IMR-90 (cell line): ENCODE measurements at regions not wholly inside any gene's neighbourhood (a gene's known extent, or its start where the extent isn't known, plus 50 kb on each side); places are given as distances from the start of the nearest gene placed in this dataset.

ENCODE experiments used
- ATAC-seq: fragments of 200-7000 bp; cut with Tn5 transposase; 2 replicates; pipeline ENCODE4 v1.9.1; 2020; ENCODE audit warnings: low read depth, mild to moderate bottlenecking, moderate library complexity
- BruUV-seq: library from RNA; stranded (reverse); fragments of 400-500 nt; replicated peaks from 2 replicates; lab custom pipeline; 2021; lab: Mats Ljungman, UMichigan
- CTCF ChIA-PET: fragments of 300-600 bp; formaldehyde crosslinking; extraction: SDS; loops from one replicate; lab custom pipeline; 2021; ENCODE audit warnings: antibody characterized with exemption; lab: Yijun Ruan, JAX
- POLR2A ChIA-PET: fragments of 300-600 bp; sonication (Branson Sonifier 250); formaldehyde crosslinking; loops from one replicate; lab custom pipeline; 2022; ENCODE audit warnings: antibody characterized with exemption; ENCODE audit not compliant: unreplicated experiment; lab: Charles Lee
- DNase-seq: peaks from one replicate; pipeline ENCODE4 v3.0.0; 2013
- H2AFZ ChIP-seq: replicated peaks from 2 replicates; pipeline ENCODE3; 2013; ENCODE audit warnings: low read length, mild to moderate bottlenecking; ENCODE audit not compliant: poor library complexity
- H2AK5ac ChIP-seq: 2 replicates; pipeline ENCODE4 v1.6.1; 2013; ENCODE audit warnings: low read depth, low read length, inconsistent platforms
- H2AK9ac ChIP-seq: replicated peaks from 2 replicates; pipeline ENCODE3; 2013; ENCODE audit warnings: mild to moderate bottlenecking, low read depth, low read length, moderate library complexity; ENCODE audit not compliant: poor library complexity
- H2BK120ac ChIP-seq: 2 replicates; pipeline ENCODE4 v1.6.1; 2013; ENCODE audit warnings: low read depth, low read length, inconsistent platforms
- H2BK15ac ChIP-seq: 3 replicates; pipeline ENCODE4 v1.6.1; 2013; ENCODE audit warnings: low read depth, low read length, inconsistent platforms
- H2BK20ac ChIP-seq: 2 replicates; pipeline ENCODE4 v1.6.1; 2013; ENCODE audit warnings: low read depth, mild to moderate bottlenecking, inconsistent platforms, low read length, moderate library complexity
- H2BK5ac ChIP-seq: 2 replicates; pipeline ENCODE4 v1.6.1; 2013; ENCODE audit warnings: mild to moderate bottlenecking, low read depth, low read length, inconsistent platforms; ENCODE audit not compliant: poor library complexity, severe bottlenecking
- H3K14ac ChIP-seq: replicated peaks from 2 replicates; pipeline ENCODE4 v1.6.1; 2013; ENCODE audit warnings: low read depth, low read length, inconsistent platforms
- H3K18ac ChIP-seq: 2 replicates; pipeline ENCODE4 v1.6.1; 2013; ENCODE audit warnings: low read depth, low read length, control low read depth
- H3K23ac ChIP-seq: 2 replicates; pipeline ENCODE4 v1.6.1; 2013; ENCODE audit warnings: low read depth, low read length, inconsistent platforms
- H3K27ac ChIP-seq: 2 replicates; pipeline ENCODE4 v1.5.1; 2013; ENCODE audit warnings: mild to moderate bottlenecking, control low read depth, low read length; ENCODE audit not compliant: insufficient read depth
- H3K27me3 ChIP-seq: 2 replicates; pipeline ENCODE4 v1.6.1; 2013; ENCODE audit warnings: low read length; ENCODE audit not compliant: control insufficient read depth, insufficient read depth
- H3K36me3 ChIP-seq: 2 replicates; pipeline ENCODE4 v1.6.1; 2013; ENCODE audit warnings: low read length, mixed read lengths; ENCODE audit not compliant: control insufficient read depth, insufficient read depth
- H3K4ac ChIP-seq: 2 replicates; pipeline ENCODE4 v1.6.1; 2013; ENCODE audit warnings: low read depth, low read length, inconsistent platforms
- H3K4me1 ChIP-seq: 2 replicates; pipeline ENCODE4 v1.6.1; 2013; ENCODE audit warnings: low read length, mixed read lengths; ENCODE audit not compliant: control insufficient read depth, insufficient read depth
- H3K4me2 ChIP-seq: 2 replicates; pipeline ENCODE4 v1.6.1; 2013; ENCODE audit warnings: low read depth, mild to moderate bottlenecking, control low read depth, low read length, moderate library complexity
- H3K4me3 ChIP-seq: 2 replicates; pipeline ENCODE4 v1.5.1; 2013; ENCODE audit warnings: low read depth, mild to moderate bottlenecking, control low read depth, low read length, moderate library complexity; ENCODE audit not compliant: insufficient read depth
- H3K56ac ChIP-seq: 2 replicates; pipeline ENCODE4 v1.6.1; 2013; ENCODE audit warnings: low read length, inconsistent platforms; ENCODE audit not compliant: insufficient read depth; ENCODE audit errors: extremely low read depth
- H3K79me1 ChIP-seq, 2 experiments: 2 replicates each; pipeline ENCODE4 v1.6.1; 2013; ENCODE audit warnings: low read length in 2 of 2, inconsistent platforms in 1 of 2, low read depth in 1 of 2
- H3K9ac ChIP-seq: 2 replicates; pipeline ENCODE4 v1.6.1; 2013; ENCODE audit warnings: low read depth, low read length, control low read depth
- H3K9me1 ChIP-seq: 2 replicates; pipeline ENCODE4 v1.6.1; 2013; ENCODE audit warnings: low read length, inconsistent platforms; ENCODE audit not compliant: insufficient read depth
- H3K9me3 ChIP-seq: 2 replicates; pipeline ENCODE4 v1.6.1; 2013; ENCODE audit warnings: low read length; ENCODE audit not compliant: control insufficient read depth, insufficient read depth
- H4K20me1 ChIP-seq: 2 replicates; pipeline ENCODE4 v1.6.1; 2013; ENCODE audit warnings: low read length, inconsistent platforms; ENCODE audit not compliant: insufficient read depth
- H4K5ac ChIP-seq: 2 replicates; pipeline ENCODE4 v1.6.1; 2013; ENCODE audit warnings: mild to moderate bottlenecking, low read depth, low read length, control low read depth
- H4K8ac ChIP-seq, 2 experiments: 2 replicates each; pipeline ENCODE4 v1.6.1; 2013; ENCODE audit warnings: low read depth in 2 of 2, low read length in 2 of 2, control low read depth in 1 of 2, inconsistent platforms in 1 of 2
- H4K91ac ChIP-seq: 2 replicates; pipeline ENCODE4 v1.6.1; 2013; ENCODE audit warnings: low read depth, low read length, inconsistent platforms; ENCODE audit not compliant: insufficient read depth
- BHLHE40 ChIP-seq: fragments of 150-350 bp; IDR thresholded peaks from 2 replicates; pipeline ENCODE4 v1.6.1; 2016; ENCODE audit warnings: mild to moderate bottlenecking, low read depth, low read length
- CHD1 ChIP-seq: IDR thresholded peaks from 2 replicates; pipeline ENCODE4 v1.6.1; 2012; ENCODE audit warnings: low read depth, low read length, improper control_type of control experiment
- FOS ChIP-seq: fragments of 150-350 bp; IDR thresholded peaks from 2 replicates; pipeline ENCODE4 v1.6.1; 2016; ENCODE audit warnings: low read depth, low read length
- MAFK ChIP-seq: IDR thresholded peaks from 2 replicates; pipeline ENCODE4 v1.6.1; 2012; ENCODE audit warnings: low read depth, low read length, improper control_type of control experiment
- MAZ ChIP-seq: IDR thresholded peaks from 2 replicates; pipeline ENCODE4 v1.6.1; 2012; ENCODE audit warnings: low read depth, mild to moderate bottlenecking, low read length, improper control_type of control experiment, moderate library complexity, borderline replicate concordance
- MXI1 ChIP-seq: IDR thresholded peaks from 2 replicates; pipeline ENCODE4 v1.6.1; 2012; ENCODE audit warnings: low read depth, mild to moderate bottlenecking, low read length, moderate library complexity, borderline replicate concordance
- NFE2L2 ChIP-seq: fragments of 150-350 bp; IDR thresholded peaks from 2 replicates; pipeline ENCODE4 v1.6.1; 2016; ENCODE audit warnings: low read depth, mild to moderate bottlenecking, low read length
- POLR2A ChIP-seq: IDR thresholded peaks from 2 replicates; pipeline ENCODE4 v1.6.1; 2012; ENCODE audit warnings: mild to moderate bottlenecking, low read depth, low read length
- RAD21 ChIP-seq: IDR thresholded peaks from 2 replicates; pipeline ENCODE4 v1.6.1; 2012; ENCODE audit warnings: low read length, improper control_type of control experiment
- RCOR1 ChIP-seq: IDR thresholded peaks from 2 replicates; pipeline ENCODE4 v1.6.1; 2012; ENCODE audit warnings: mild to moderate bottlenecking, low read length, improper control_type of control experiment; ENCODE audit not compliant: insufficient replicate concordance
- RFX5 ChIP-seq: IDR thresholded peaks from 2 replicates; pipeline ENCODE4 v1.8.0; 2012; ENCODE audit warnings: low read depth, mild to moderate bottlenecking, low read length, moderate library complexity
- SMC3 ChIP-seq: fragments of 150-350 bp; IDR thresholded peaks from 2 replicates; pipeline ENCODE4 v1.6.1; 2016; ENCODE audit warnings: low read depth, mild to moderate bottlenecking, antibody characterized with exemption, low read length, moderate library complexity
- WGBS, 2 experiments: methylation state at CpG; one replicate each; pipeline versions ENCODE4 v1.1.5 to v1.1.7; 2013; ENCODE audit warnings: missing lambda C conversion rate in 2 of 2; ENCODE audit not compliant: insufficient read length in 1 of 2; ENCODE audit errors: extremely low coverage in 2 of 2; 5-methylcytosine and 5-hydroxymethylcytosine counted together
- dilution Hi-C: fragments of 300-500 bp; cut with HindIII; formaldehyde crosslinking; loops from one replicate; pipeline ENCODE4 v1.14.3; 2018; ENCODE audit warnings: low sequenced_read_pairs; ENCODE audit not compliant: unreplicated experiment
- in situ Hi-C: fragments of 300-500 bp; cut with MboI; formaldehyde crosslinking; loops from 3 replicates; pipeline ENCODE4 v1.14.3; 2019; ENCODE audit warnings: low sequenced_read_pairs, inconsistent platforms, mixed read lengths
- intact Hi-C: fragments of 100-400 bp; cut with micrococcal nuclease; formaldehyde crosslinking; loops from 2 replicates; pipeline ENCODE4 v1.10.0; 2022
- TF ChIP-seq, protein P1 (sequence below): fragments of 150-350 bp; IDR thresholded peaks from 2 replicates; pipeline ENCODE4 v1.6.1; 2016; ENCODE audit warnings: low read depth, mild to moderate bottlenecking, low read length, moderate library complexity, borderline replicate concordance
- TF ChIP-seq, protein P2 (sequence below): conservative IDR thresholded peaks from 2 replicates; pipeline ENCODE4 v1.5.1; 2012; ENCODE audit warnings: mild to moderate bottlenecking, low read depth, low read length, improper control_type of control experiment

DNA sequence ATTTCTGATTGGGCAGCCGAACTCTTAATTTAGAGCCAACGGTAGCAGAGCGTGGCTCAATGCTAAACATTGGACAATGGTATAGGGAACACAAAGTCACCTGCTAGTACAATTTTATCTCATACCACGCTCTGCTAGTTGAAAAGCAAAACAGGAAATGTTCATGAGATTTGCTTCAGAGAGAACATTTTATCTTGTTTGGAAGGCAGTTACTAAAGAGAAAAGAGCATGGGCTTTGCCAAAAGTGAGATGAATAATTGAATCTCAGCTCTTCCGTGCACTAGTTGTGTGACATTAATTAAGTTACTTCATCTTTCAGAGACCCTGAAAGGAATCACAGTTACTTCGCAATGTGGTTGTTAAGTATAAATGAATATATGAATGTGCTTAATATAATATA lies 161.5 kb upstream of the FAM13C start:
- ATAC-seq: no peak

More for the DNA sequence above, 161.5 kb upstream of the FAM13C start:
- Histone ChIP-seq H3K14ac (no peak overlapping the region), H2BK15ac (no peak overlapping the region), H2BK5ac (no peak overlapping the region), H2BK20ac (no peak overlapping the region), H4K8ac (no peak overlapping the region), H4K5ac (no peak overlapping the region), H3K4me1 (no peaks in the 10 kb centered on the region), H2BK120ac (no peak overlapping the region), H2AK5ac (no peak overlapping the region), H3K4me2 (no peak overlapping the region), H3K27me3 (no peaks in the 10 kb centered on the region), H3K79me1 (no peaks in the 10 kb centered on the region), H3K4me3 (no peak overlapping the region), H4K20me1 (no peaks in the 10 kb centered on the region), H3K27ac (no peak overlapping the region), H3K23ac (no peak overlapping the region), H2AK9ac (no peak overlapping the region), H3K9me3 (no peaks in the 10 kb centered on the region), H3K36me3 (no peaks in the 10 kb centered on the region), H2AFZ (no peak overlapping the region), H3K18ac (no peak overlapping the region), H3K9me1 (no peaks in the 10 kb centered on the region), H3K4ac (no peak overlapping the region), H4K91ac (no peak overlapping the region), H3K56ac (no peak overlapping the region), H3K9ac (no peak overlapping the region)
- BruUV-seq: no TSS peak
- no peak for DNase-seq
- POLR2A ChIA-PET: no interaction called here
- intact Hi-C loops (no loop called here), dilution Hi-C loops (no loop called here), in situ Hi-C loops (no loop called here)
- TF ChIP-seq MXI1: no peak
- TF ChIP-seq NFE2L2: no peak
- TF ChIP-seq BHLHE40: no peak
- no peak for TF ChIP-seq POLR2A
- no peak for TF ChIP-seq CHD1
- TF ChIP-seq, protein P1, sequence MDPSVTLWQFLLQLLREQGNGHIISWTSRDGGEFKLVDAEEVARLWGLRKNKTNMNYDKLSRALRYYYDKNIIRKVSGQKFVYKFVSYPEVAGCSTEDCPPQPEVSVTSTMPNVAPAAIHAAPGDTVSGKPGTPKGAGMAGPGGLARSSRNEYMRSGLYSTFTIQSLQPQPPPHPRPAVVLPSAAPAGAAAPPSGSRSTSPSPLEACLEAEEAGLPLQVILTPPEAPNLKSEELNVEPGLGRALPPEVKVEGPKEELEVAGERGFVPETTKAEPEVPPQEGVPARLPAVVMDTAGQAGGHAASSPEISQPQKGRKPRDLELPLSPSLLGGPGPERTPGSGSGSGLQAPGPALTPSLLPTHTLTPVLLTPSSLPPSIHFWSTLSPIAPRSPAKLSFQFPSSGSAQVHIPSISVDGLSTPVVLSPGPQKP: no peak
- TF ChIP-seq MAZ: no peak
- TF ChIP-seq RAD21: no peak
- no peak for TF ChIP-seq MAFK
- TF ChIP-seq RFX5: no peak
- no peak for TF ChIP-seq SMC3
- no peak for TF ChIP-seq FOS
- no peak for TF ChIP-seq RCOR1
- TF ChIP-seq, protein P2, sequence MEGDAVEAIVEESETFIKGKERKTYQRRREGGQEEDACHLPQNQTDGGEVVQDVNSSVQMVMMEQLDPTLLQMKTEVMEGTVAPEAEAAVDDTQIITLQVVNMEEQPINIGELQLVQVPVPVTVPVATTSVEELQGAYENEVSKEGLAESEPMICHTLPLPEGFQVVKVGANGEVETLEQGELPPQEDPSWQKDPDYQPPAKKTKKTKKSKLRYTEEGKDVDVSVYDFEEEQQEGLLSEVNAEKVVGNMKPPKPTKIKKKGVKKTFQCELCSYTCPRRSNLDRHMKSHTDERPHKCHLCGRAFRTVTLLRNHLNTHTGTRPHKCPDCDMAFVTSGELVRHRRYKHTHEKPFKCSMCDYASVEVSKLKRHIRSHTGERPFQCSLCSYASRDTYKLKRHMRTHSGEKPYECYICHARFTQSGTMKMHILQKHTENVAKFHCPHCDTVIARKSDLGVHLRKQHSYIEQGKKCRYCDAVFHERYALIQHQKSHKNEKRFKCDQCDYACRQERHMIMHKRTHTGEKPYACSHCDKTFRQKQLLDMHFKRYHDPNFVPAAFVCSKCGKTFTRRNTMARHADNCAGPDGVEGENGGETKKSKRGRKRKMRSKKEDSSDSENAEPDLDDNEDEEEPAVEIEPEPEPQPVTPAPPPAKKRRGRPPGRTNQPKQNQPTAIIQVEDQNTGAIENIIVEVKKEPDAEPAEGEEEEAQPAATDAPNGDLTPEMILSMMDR: no peak
- CTCF ChIA-PET: no interaction called here
- WGBS, 2 experiments: no CpG with 5 or more reads among the region's 6 CpGs
